Urinary bladder (tissue), 3 donors: ENCODE measurements at regions not wholly inside any gene's neighbourhood (a gene's known extent, or its start where the extent isn't known, plus 50 kb on each side); places are given as distances from the start of the nearest gene placed in this dataset.

Source experiments
- DNase-seq: peaks from one replicate; pipeline ENCODE4 v3.0.0-alpha.2; 2015; ENCODE audit errors: extremely low spot score
- H3K27ac ChIP-seq: one replicate; pipeline ENCODE4 v1.5.1; 2013; ENCODE audit warnings: low read depth, mild to moderate bottlenecking, moderate library complexity
- H3K36me3 ChIP-seq: one replicate; pipeline ENCODE4 v1.6.1; 2013; ENCODE audit warnings: mild to moderate bottlenecking, moderate library complexity; ENCODE audit not compliant: insufficient read depth
- H3K4me1 ChIP-seq: one replicate; pipeline ENCODE4 v1.6.1; 2013; ENCODE audit warnings: mild to moderate bottlenecking, moderate library complexity; ENCODE audit not compliant: insufficient read depth
- H3K4me3 ChIP-seq: one replicate; pipeline ENCODE4 v1.5.1; 2013; ENCODE audit warnings: low read depth, low read length
- WGBS: extraction: QIAGEN DNeasy Blood & Tissue Kit; methylation state at CpG from one replicate; pipeline ENCODE4 v1.1.7; 2013; 5-methylcytosine and 5-hydroxymethylcytosine counted together
- donor health status: healthy with polysubstance abuse.
- donor health status: healthy.

DNA sequence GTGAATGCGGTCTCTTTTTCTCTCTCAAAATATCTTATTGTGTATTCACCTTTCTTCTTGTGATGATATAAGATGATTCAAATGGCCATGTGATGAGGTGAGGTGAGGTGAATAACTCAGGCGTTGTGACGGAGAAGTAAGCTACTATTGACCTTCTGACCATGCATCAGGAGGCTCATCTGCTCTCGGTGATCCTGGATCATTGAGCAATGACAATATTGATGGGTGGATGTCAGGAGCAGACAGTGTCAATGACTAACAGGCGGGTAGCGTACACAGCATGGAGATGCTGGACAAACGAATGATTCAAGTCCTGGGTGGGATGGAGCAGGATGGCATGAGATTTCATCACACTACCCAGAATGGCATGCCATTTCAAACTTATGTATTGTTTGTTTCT lies 119.6 kb downstream of the PXDC1 start:
- Histone ChIP-seq H3K36me3 (no peaks in the 10 kb centered on the region), H3K4me3 (no peak overlapping the region), H3K4me1 (no peaks in the 10 kb centered on the region), H3K27ac (no peak overlapping the region)
- DNase-seq, result no peak
- 95% methylated on average over 7 of the region's 7 CpGs for WGBS

DNA sequence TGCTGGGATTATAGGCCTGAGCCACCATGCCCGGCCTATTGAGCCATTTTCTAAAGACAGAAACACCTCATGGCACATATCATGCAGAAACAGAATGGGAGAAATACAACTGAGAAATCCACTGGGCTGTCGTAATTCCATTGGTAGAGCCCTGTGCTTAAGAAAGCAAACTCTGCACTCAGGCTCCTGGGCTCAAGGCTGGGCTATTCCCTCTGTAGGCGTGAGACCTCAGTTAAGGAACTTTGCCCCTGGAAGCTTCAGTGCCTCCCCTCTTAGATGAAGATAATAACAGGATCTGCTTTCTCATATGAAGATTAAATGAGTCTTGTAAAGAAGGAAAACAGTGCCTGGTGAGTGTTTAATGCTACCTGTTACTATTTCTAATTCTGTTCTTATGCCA lies 120.3 kb downstream of the PXDC1 start:
- H3K36me3 ChIP-seq, result no peaks in the 10 kb centered on the region
- H3K4me3 ChIP-seq, result no peak overlapping the region
- 88% methylated on average over 3 of the region's 3 CpGs for WGBS
- H3K4me1 ChIP-seq, result no peaks in the 10 kb centered on the region
- H3K27ac ChIP-seq, result no peak overlapping the region
- DNase-seq, result no peak

DNA sequence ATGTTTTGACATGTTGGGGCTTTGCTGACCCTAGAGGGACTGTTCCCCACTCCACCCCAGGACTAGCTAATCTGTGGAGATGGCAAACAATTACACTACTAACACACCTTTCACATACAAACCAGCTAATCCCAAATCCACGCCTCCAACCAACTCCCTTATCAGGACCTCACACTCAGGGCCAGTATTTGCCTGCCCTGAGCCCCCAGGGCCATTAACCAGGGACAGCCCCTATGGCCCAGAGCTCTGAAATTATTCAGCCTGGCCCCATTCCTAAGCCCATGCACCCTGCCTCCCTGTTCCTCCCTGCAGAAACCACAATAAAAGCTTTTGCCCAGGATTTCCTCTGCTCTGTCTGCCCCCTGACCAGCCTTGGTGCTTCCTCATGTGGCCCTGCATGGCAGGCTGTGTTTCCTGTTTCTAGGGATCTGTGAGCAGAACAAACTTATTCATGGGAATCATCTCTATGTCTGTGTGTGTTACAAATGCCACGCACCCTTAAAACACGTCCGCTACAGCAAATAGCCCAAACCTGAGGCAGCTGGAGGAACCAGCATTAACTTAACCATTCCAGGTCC lies 121.2 kb downstream of the PXDC1 start:
- no peak overlapping the region for H3K4me3 ChIP-seq
- WGBS, result 85% methylated on average over 4 of the region's 4 CpGs
- H3K27ac ChIP-seq, result no peak overlapping the region
- no peaks in the 10 kb centered on the region for H3K36me3 ChIP-seq
- H3K4me1 ChIP-seq, result no peaks in the 10 kb centered on the region
- no peak for DNase-seq

DNA sequence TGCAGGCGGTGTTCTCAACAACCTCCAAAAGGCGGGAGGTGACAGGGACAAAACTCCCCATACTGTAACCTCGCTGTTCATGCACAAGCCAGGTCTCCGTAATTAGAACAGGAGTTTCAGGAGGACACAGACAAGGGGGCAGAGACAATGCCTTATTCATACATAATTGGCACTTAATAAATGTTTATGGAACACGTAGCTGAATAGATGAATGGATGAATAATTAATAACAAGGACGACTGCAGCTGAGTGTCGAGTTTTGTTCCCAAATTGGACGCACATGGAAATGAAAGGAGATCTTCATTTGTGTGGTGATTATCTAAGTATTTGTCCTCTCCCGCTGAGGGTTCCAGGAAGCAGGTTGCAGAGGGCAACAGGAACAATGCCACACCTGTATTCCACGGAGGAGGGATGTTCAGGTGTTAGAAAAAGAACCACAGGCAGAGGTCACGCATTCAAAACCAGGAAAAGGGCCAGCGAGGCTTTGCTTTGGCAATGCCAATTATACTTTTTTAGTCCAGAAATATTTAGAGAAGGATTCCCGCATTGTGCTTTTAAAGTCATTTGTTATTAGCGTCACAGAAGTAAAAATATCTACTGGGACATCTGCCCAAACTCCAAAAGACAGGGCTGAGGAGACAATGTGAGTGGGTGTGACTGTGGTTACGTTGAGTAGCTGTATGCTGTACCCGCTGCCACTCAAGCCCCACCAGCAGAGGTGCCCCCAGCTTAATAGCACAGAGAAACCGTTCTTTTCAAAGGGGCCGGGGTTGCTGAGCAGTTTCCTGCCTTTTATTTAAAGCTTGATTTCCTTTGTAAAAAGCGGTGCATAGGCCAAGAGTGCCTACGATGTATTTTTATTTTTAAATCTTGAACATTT lies 123.3 kb downstream of the PXDC1 start:
- Histone ChIP-seq H3K4me3 (no peak overlapping the region), H3K27ac (no peak overlapping the region)
- DNase-seq, result no peak

DNA sequence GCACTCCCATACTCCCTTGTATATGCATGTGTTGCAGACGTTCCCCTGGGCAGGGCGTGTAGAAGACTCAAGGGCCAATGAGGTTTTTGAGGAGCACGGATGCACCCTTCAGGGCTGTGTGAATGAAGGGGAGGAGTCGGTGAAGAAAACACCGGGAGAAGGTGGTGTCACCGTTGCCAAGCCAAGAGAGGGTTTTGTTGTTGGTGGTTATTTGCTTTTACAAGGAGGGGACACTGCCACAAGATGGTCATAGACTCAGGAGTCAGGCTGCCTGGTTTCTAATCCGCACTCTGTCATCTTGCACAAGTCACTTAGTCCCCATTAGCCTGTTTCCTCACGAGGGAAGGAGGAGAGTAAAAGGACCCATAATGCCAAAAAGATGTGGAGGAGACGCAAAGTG lies 124.0 kb downstream of the PXDC1 start:
- Histone ChIP-seq H3K4me1 (no peaks in the 10 kb centered on the region), H3K36me3 (no peaks in the 10 kb centered on the region), H3K27ac (no peak overlapping the region), H3K4me3 (no peak overlapping the region)
- 77% methylated on average over 9 of the region's 9 CpGs for WGBS
- no peak for DNase-seq

More for the DNA sequence above, 123.3 kb downstream of the PXDC1 start:
- WGBS, result 67% methylated on average over 20 of the region's 20 CpGs
- no peaks in the 10 kb centered on the region for H3K4me1 ChIP-seq
- no peaks in the 10 kb centered on the region for H3K36me3 ChIP-seq

GRCh38 chr6:3625980-3626563 lies 125.4 kb downstream of the PXDC1 start:
- WGBS, result 50% methylated on average over 14 of the region's 14 CpGs
- no peak overlapping the region for H3K27ac ChIP-seq
- no peaks in the 10 kb centered on the region for H3K4me1 ChIP-seq
- H3K4me3 ChIP-seq, result no peak overlapping the region
- DNase-seq, result no peak
- no peaks in the 10 kb centered on the region for H3K36me3 ChIP-seq

DNA sequence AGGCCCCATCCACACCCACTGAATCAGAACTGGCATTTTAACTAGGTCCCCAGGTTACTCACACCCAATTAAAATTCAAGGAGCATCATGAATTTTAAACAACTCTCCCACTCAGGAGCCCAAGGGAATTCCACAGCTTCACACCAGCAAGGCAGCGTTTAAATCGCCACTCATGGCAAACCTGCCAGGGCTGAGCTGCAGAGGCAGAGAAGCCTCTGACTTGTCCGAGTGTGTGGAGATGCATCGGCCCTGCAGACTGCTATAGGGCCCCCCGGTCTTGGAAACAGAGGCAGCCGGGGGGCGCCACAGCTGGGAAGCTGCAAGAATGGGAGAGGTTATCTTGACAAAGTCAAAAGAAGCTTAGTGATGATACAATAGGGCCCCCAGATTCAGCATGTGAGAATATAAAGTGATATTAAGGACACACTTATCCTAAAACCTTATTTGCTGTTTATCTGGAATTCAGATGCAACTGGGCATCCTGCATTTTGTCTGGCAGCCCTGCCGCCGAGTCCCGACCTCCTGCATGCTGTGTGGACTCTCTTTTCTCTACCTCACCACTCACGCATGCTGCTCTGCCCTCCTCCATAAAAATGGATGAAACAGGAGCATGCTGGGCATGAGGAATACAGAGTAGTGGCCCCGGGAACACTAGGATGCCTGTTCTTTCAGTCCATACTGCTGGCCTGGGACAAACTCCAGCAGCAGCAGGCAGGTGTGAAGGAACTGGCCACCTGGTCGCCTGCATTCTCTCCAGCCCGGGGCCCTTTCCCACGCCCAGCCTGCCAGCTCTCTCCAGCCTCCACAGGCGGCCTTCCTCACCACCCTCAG lies 126.1 kb downstream of the PXDC1 start:
- H3K4me1 ChIP-seq, result no peaks in the 10 kb centered on the region
- 65% methylated on average over 16 of the region's 16 CpGs for WGBS
- H3K27ac ChIP-seq, result no peak overlapping the region
- no peak for DNase-seq
- no peak overlapping the region for H3K4me3 ChIP-seq
- H3K36me3 ChIP-seq, result no peaks in the 10 kb centered on the region

DNA sequence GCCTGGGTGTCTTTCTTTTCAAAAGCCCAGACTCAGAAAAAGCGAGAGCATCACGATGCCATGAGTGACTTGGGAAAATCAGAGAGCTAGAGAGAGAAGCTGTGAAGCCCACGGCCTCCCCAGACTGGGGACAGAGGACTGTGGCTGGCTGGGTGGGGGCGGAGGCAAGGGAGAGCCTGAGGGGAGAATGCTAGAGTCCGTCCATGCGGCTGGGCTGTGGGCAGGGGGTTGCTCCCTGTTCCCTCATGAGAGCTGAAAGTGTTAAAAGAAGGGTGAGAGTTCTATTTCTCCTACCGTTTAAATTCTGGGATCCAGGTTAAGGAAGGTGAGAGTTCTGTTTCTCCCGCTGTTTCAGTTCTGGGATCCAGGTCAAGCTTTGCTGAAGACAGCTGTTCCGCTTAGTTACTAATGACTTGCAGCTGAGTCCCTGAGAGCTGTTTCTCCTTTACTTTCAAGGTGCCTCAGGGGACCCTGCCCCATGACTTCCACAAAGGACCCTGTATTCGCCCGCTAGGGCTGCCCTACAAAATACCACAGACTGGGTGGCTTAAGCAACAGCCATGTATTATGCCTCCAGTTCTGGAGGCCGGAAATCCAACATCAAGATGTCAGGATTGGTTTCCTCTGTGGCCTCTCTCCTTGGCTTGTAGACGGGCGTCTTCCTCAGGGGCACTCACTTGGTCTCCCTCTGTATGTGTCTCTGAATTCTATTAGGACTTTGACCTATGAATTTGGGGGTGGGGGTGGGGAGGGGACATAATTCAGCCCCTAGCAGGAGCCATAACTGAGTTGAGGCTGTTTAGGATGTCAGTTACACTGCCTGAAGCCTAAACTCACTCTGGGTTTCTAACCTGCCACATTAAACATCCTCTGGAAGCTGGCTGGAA lies 127.0 kb downstream of the PXDC1 start:
- 83% methylated on average over 14 of the region's 14 CpGs for WGBS
- no peaks in the 10 kb centered on the region for H3K4me1 ChIP-seq
- no peak overlapping the region for H3K4me3 ChIP-seq
- no peak overlapping the region for H3K27ac ChIP-seq
- no peaks in the 10 kb centered on the region for H3K36me3 ChIP-seq
- no peak for DNase-seq

DNA sequence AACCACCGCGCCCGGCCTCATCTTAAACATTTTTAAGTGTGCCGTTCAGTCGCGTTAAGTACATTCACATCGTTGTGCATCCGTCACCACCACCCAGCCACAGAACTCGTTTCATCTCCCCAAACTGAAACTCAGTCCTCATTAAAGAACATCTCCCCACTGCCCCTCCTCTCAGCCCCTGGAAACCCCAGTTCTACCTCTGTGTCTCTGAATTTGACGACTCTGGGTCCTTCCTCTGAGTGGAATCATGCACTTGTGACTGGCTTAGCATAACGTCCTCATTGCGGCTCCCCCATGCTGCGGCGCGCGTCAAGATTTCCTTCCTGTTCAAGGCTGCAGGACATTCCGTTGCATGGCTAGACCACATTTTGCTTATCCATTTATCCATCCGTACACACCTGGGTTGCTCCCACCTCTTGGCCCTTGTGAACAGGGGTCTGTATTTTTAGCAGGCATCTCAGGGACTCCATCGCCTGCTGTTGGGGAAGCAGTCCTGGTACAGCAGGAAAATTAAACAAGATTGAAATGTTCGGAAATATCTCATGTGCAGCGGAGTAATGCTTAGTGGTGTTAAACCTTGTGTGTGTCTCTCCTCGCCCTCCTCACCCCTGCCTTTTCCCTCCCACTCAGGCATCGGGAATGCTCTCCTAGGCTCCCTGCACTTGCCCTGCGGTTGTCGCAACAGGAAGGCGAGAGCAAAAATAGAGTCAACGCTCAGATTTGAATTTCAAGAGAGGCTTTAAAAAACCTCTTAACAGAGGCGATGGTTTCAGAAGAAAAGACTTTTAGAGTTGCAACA lies 127.9 kb downstream of the PXDC1 start:
- no peak for DNase-seq
- Histone ChIP-seq H3K36me3 (no peaks in the 10 kb centered on the region), H3K27ac (no peak overlapping the region), H3K4me1 (no peaks in the 10 kb centered on the region), H3K4me3 (no peak overlapping the region)
- 85% methylated on average over 28 of the region's 28 CpGs for WGBS

- 96% methylated on average over 5 of the region's 5 CpGs for WGBS
- no peak for DNase-seq
These were observed 130.1 kb downstream of the PXDC1 start for GRCh38 chr6:3621411-3621810.

GRCh38 chr6:3620937-3621336 lies 130.6 kb downstream of the PXDC1 start:
- no peaks in the 10 kb centered on the region for H3K36me3 ChIP-seq
- DNase-seq, result no peak
- no peak overlapping the region for H3K27ac ChIP-seq
- H3K4me1 ChIP-seq, result no peaks in the 10 kb centered on the region
- no peak overlapping the region for H3K4me3 ChIP-seq
- WGBS, result 95% methylated on average over 3 of the region's 3 CpGs

More at GRCh38 chr6:3621411-3621810, 130.1 kb downstream of the PXDC1 start:
- Histone ChIP-seq H3K27ac (no peak overlapping the region), H3K36me3 (no peaks in the 10 kb centered on the region), H3K4me3 (no peak overlapping the region), H3K4me1 (no peaks in the 10 kb centered on the region)

DNA sequence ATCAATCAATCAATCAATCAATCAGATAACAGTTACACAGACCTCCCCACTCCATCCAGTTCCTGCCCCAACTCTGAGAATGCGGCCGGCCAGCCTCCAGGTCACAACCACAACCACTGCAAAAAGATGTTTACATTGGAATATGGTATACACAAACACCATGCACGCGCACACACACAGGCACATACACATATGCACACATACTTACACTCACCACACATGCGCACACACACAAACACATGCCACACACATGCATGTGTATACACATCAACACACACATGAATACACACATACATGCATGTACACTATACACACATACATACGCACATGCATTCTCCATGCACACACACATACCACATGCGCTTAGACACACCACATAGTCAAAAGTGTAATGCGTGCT lies 131.1 kb downstream of the PXDC1 start:
- WGBS, result 97% methylated on average over 8 of the region's 8 CpGs
- no peak for DNase-seq
- Histone ChIP-seq H3K27ac (no peak overlapping the region), H3K36me3 (no peaks in the 10 kb centered on the region), H3K4me1 (no peaks in the 10 kb centered on the region), H3K4me3 (no peak overlapping the region)
